ENCODE measurements at regions not wholly inside any gene's neighbourhood (a gene's known extent, or its start where the extent isn't known, plus 50 kb on each side); places are given as distances from the start of the nearest gene placed in this dataset.

DNA sequence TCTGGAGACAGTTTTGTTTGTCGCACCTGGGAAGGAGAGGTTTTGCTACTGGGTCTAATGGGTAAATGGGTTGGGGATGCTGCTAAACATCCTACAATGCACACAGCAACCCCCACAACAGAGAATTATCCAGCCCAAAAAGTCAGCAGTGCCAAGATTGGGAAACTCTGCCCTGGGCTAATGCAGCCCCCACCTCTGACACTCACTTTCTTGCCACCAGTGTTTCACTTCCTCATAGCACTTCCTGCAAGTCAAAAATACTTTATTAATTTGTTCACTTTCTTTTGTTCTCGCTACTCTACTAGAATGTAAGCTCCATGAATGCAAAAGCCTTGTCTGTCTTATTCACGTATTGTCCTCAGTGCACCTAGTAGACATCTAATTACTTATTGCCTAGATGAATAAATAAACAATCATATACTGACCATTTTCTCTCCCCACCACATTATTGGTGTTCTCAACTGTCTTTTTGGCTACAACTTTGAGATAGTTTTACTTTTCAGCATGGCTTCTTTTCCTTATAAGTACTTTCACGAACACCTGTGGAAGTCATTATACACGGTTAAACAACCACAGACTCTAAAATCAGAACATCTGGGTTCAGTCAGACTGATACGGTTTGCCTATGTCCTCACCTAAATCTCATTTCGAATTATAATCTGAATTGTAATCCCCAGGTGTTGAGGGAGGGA is 82.0 kb upstream of the PITX2 start:
- TF ChIP-seq POLR2AphosphoS5 (IDR thresholded peaks at IDR 0.05; ENCODE audit: low read depth, low read length): no peak
- TF ChIP-seq, protein P1, sequence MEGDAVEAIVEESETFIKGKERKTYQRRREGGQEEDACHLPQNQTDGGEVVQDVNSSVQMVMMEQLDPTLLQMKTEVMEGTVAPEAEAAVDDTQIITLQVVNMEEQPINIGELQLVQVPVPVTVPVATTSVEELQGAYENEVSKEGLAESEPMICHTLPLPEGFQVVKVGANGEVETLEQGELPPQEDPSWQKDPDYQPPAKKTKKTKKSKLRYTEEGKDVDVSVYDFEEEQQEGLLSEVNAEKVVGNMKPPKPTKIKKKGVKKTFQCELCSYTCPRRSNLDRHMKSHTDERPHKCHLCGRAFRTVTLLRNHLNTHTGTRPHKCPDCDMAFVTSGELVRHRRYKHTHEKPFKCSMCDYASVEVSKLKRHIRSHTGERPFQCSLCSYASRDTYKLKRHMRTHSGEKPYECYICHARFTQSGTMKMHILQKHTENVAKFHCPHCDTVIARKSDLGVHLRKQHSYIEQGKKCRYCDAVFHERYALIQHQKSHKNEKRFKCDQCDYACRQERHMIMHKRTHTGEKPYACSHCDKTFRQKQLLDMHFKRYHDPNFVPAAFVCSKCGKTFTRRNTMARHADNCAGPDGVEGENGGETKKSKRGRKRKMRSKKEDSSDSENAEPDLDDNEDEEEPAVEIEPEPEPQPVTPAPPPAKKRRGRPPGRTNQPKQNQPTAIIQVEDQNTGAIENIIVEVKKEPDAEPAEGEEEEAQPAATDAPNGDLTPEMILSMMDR (IDR thresholded peaks at IDR 0.05; ENCODE audit: control extremely low read depth in 1 of 3, insufficient read depth in 1 of 3, low read depth in 1 of 3, low read length in 3 of 3): no peak
